GM21423 (cell line): ENCODE measurements at regions not wholly inside any gene's neighbourhood (a gene's known extent, or its start where the extent isn't known, plus 50 kb on each side); places are given as distances from the start of the nearest gene placed in this dataset.

Experiments
- ATAC-seq: cut with Tn5 transposase; IDR thresholded peaks from one replicate; pipeline ENCODE4 v1.9.1; 2021; ENCODE audit warnings: mild to moderate bottlenecking, moderate library complexity; ENCODE audit not compliant: unreplicated experiment

- no peak for ATAC-seq
Observed at GRCh38 chr7:25952261-25953057, 199.5 kb upstream of the NFE2L3 start.

GRCh38 chr7:25953859-25954258, 198.1 kb upstream of the NFE2L3 start:
- no peak for ATAC-seq

- ATAC-seq: no peak
Observed at GRCh38 chr7:25954395-25954794, 197.6 kb upstream of the NFE2L3 start.

- ATAC-seq: no peak
Observed at GRCh38 chr7:25959168-25959734, 192.7 kb upstream of the NFE2L3 start.

GRCh38 chr7:25963733-25964132, 188.3 kb upstream of the NFE2L3 start:
- no peak for ATAC-seq

- peak; percentile 29 for ATAC-seq
Observed at GRCh38 chr7:25964483-25964991, 187.5 kb upstream of the NFE2L3 start.

- no peak for ATAC-seq
Observed at GRCh38 chr7:25965405-25966123, 186.4 kb upstream of the NFE2L3 start.

- ATAC-seq: no peak
Observed at GRCh38 chr7:25966469-25966868, 185.5 kb upstream of the NFE2L3 start.

- peak; percentile 38 for ATAC-seq
Observed at GRCh38 chr7:25967278-25968204, 184.5 kb upstream of the NFE2L3 start.

GRCh38 chr7:25968205-25968993, 183.6 kb upstream of the NFE2L3 start:
- ATAC-seq: peak; percentile 60

- no peak for ATAC-seq
Observed at GRCh38 chr7:25970356-25970755, 181.6 kb upstream of the NFE2L3 start.

GRCh38 chr7:25970911-25971310, 181.1 kb upstream of the NFE2L3 start:
- ATAC-seq: no peak

- ATAC-seq: no peak
Observed at GRCh38 chr7:25976630-25977029, 175.4 kb upstream of the NFE2L3 start.

GRCh38 chr7:25978466-25978865, 173.5 kb upstream of the NFE2L3 start:
- ATAC-seq: no peak

- ATAC-seq: no peak
Observed at GRCh38 chr7:25979605-25980004, 172.4 kb upstream of the NFE2L3 start.

GRCh38 chr7:25982684-25983083, 169.3 kb upstream of the NFE2L3 start:
- no peak for ATAC-seq

GRCh38 chr7:25985196-25985595, 166.8 kb upstream of the NFE2L3 start:
- ATAC-seq: no peak

- ATAC-seq: no peak
Observed at GRCh38 chr7:25988640-25989039, 163.4 kb upstream of the NFE2L3 start.

- ATAC-seq: no peak
Observed at GRCh38 chr7:25989140-25989705, 162.8 kb upstream of the NFE2L3 start.
